ENCODE measurements at regions not wholly inside any gene's neighbourhood (a gene's known extent, or its start where the extent isn't known, plus 50 kb on each side); places are given as distances from the start of the nearest gene placed in this dataset.
"Not testable (repeated sequence)": the region's sequence is repeated elsewhere in the genome, so short reads cannot be mapped to it uniquely, and the experiment has no call there.

GRCh38 chr12:31822761-31823160, 93.9 kb upstream of the AMN1 start:
- Mint-ChIP-seq H3K27me3 (no peaks in the 10 kb centered on the region), H3K27ac (no peak overlapping the region), H3K4me1 (ENCODE audit: low read depth in 2 of 2) (peaks cover 1 to 6% of the 10 kb centered on the region in 2 donors), H3K36me3 (peaks cover 16% of the 10 kb centered on the region), H3K4me3 (no peak overlapping the region), H3K9me3 (peaks cover 14% of the 10 kb centered on the region)
- no peak for DNase-seq (ENCODE audit: low spot score)
- no peak for ATAC-seq

- Mint-ChIP-seq H3K4me1 (ENCODE audit: low read depth in 2 of 2) (peaks cover 0 to 4% of the 10 kb centered on the region in 2 donors), H3K36me3 (peaks cover 13% of the 10 kb centered on the region), H3K9me3 (peaks cover 13% of the 10 kb centered on the region), H3K4me3 (no peak overlapping the region), H3K27ac (no peak overlapping the region), H3K27me3 (no peaks in the 10 kb centered on the region)
- no peak for ATAC-seq
- DNase-seq (ENCODE audit: low spot score) = no peak
Observed at GRCh38 chr12:31821484-31821883, 92.7 kb upstream of the AMN1 start.

- DNase-seq (ENCODE audit: low spot score) (no peak), ATAC-seq (no peak)
- Mint-ChIP-seq H3K4me3 (no peak overlapping the region), H3K27me3 (no peaks in the 10 kb centered on the region), H3K4me1 (ENCODE audit: low read depth in 2 of 2) (peaks cover 0 to 4% of the 10 kb centered on the region in 2 donors), H3K36me3 (peaks cover 11% of the 10 kb centered on the region), H3K9me3 (peaks cover 10% of the 10 kb centered on the region), H3K27ac (no peak overlapping the region)
Observed at GRCh38 chr12:31820832-31821231, 92.0 kb upstream of the AMN1 start.

GRCh38 chr12:31819427-31819826, 90.6 kb upstream of the AMN1 start:
- ATAC-seq = no peak
- H3K27me3 Mint-ChIP-seq = no peaks in the 10 kb centered on the region
- H3K27ac Mint-ChIP-seq = no peak overlapping the region
- DNase-seq (ENCODE audit: low spot score) = no peak
- peaks cover 7% of the 10 kb centered on the region for H3K9me3 Mint-ChIP-seq
- H3K36me3 Mint-ChIP-seq = no peaks in the 10 kb centered on the region
- no peak overlapping the region for H3K4me3 Mint-ChIP-seq
- peaks cover 0 to 4% of the 10 kb centered on the region in 2 donors for H3K4me1 Mint-ChIP-seq (ENCODE audit: low read depth in 2 of 2)

- no peak for ATAC-seq
- no peaks in the 10 kb centered on the region for H3K36me3 Mint-ChIP-seq
- no peak overlapping the region for H3K4me3 Mint-ChIP-seq
- peaks cover 1% of the 10 kb centered on the region for H3K9me3 Mint-ChIP-seq
- DNase-seq (ENCODE audit: low spot score) = no peak
- H3K27ac Mint-ChIP-seq = no peak overlapping the region
- H3K27me3 Mint-ChIP-seq = no peaks in the 10 kb centered on the region
- peaks cover 0 to 1% of the 10 kb centered on the region in 2 donors for H3K4me1 Mint-ChIP-seq (ENCODE audit: low read depth in 2 of 2)
Observed at GRCh38 chr12:31818623-31819268, 89.9 kb upstream of the AMN1 start.

GRCh38 chr12:31817120-31817519, 88.3 kb upstream of the AMN1 start:
- ATAC-seq (no peak), DNase-seq (ENCODE audit: low spot score) (no peak)
- no peaks in the 10 kb centered on the region for H3K36me3 Mint-ChIP-seq
- peaks cover 7 to 9% of the 10 kb centered on the region in 2 donors for H3K4me1 Mint-ChIP-seq (ENCODE audit: low read depth in 2 of 2)
- H3K4me3 Mint-ChIP-seq = no peak overlapping the region
- no peaks in the 10 kb centered on the region for H3K27me3 Mint-ChIP-seq
- peaks cover 6% of the 10 kb centered on the region for H3K9me3 Mint-ChIP-seq
- no peak overlapping the region for H3K27ac Mint-ChIP-seq

- H3K9me3 Mint-ChIP-seq = peaks cover 6% of the 10 kb centered on the region
- ATAC-seq = no peak
- H3K4me3 Mint-ChIP-seq = no peak overlapping the region
- no peaks in the 10 kb centered on the region for H3K36me3 Mint-ChIP-seq
- H3K27me3 Mint-ChIP-seq = no peaks in the 10 kb centered on the region
- no peak overlapping the region for H3K27ac Mint-ChIP-seq
- peaks cover 12 to 15% of the 10 kb centered on the region in 2 donors for H3K4me1 Mint-ChIP-seq (ENCODE audit: low read depth in 2 of 2)
- DNase-seq (ENCODE audit: low spot score) = no peak
Observed at GRCh38 chr12:31815096-31815495, 86.3 kb upstream of the AMN1 start.

GRCh38 chr12:31813305-31813704, 84.5 kb upstream of the AMN1 start:
- no peaks in the 10 kb centered on the region for H3K36me3 Mint-ChIP-seq
- no peak overlapping the region for H3K4me3 Mint-ChIP-seq
- peak overlapping the region in 1 of 2 donors; percentile 40 for H3K27ac Mint-ChIP-seq
- DNase-seq (ENCODE audit: low spot score) = no peak
- no peak for ATAC-seq
- no peaks in the 10 kb centered on the region for H3K27me3 Mint-ChIP-seq
- peaks cover 6% of the 10 kb centered on the region for H3K9me3 Mint-ChIP-seq
- H3K4me1 Mint-ChIP-seq (ENCODE audit: low read depth in 2 of 2) = peaks cover 15 to 18% of the 10 kb centered on the region in 2 donors

GRCh38 chr12:31807773-31808097, 78.9 kb upstream of the AMN1 start:
- H3K9me3 Mint-ChIP-seq = no peaks in the 10 kb centered on the region
- ATAC-seq = no peak
- H3K27ac Mint-ChIP-seq = peak overlapping the region; percentile 61 to 70
- DNase-seq (ENCODE audit: low spot score) = no peak
- no peaks in the 10 kb centered on the region for H3K27me3 Mint-ChIP-seq
- H3K4me1 Mint-ChIP-seq (ENCODE audit: low read depth in 2 of 2) = peaks cover 33 to 34% of the 10 kb centered on the region in 2 donors
- no peaks in the 10 kb centered on the region for H3K36me3 Mint-ChIP-seq
- no peak overlapping the region for H3K4me3 Mint-ChIP-seq

GRCh38 chr12:31807081-31807772, 78.4 kb upstream of the AMN1 start:
- not testable (repeated sequence) for H3K36me3 Mint-ChIP-seq; H3K9me3 Mint-ChIP-seq; H3K27me3 Mint-ChIP-seq; DNase-seq (ENCODE audit: low spot score); ATAC-seq
- Mint-ChIP-seq H3K4me3 (peak overlapping the region; percentile 17), H3K27ac (peak overlapping the region; percentile 61 to 70), H3K4me1 (ENCODE audit: low read depth in 2 of 2) (peaks cover 33 to 34% of the 10 kb centered on the region in 2 donors)

- not testable (repeated sequence) for H3K4me3 Mint-ChIP-seq; H3K27me3 Mint-ChIP-seq; H3K27ac Mint-ChIP-seq; H3K36me3 Mint-ChIP-seq; ATAC-seq; H3K9me3 Mint-ChIP-seq; DNase-seq (ENCODE audit: low spot score)
- peaks cover 26 to 29% of the 10 kb centered on the region in 2 donors for H3K4me1 Mint-ChIP-seq (ENCODE audit: low read depth in 2 of 2)
Observed at GRCh38 chr12:31805681-31806080, 76.9 kb upstream of the AMN1 start.

GRCh38 chr12:31804707-31805106, 75.9 kb upstream of the AMN1 start:
- Mint-ChIP-seq H3K4me1 (ENCODE audit: low read depth in 2 of 2) (peaks cover 26 to 29% of the 10 kb centered on the region in 2 donors), H3K4me3 (peak overlapping the region; percentile 56), H3K27ac (peak overlapping the region; percentile 70 to 76)
- not testable (repeated sequence) for ATAC-seq; H3K9me3 Mint-ChIP-seq; H3K27me3 Mint-ChIP-seq; DNase-seq (ENCODE audit: low spot score); H3K36me3 Mint-ChIP-seq

GRCh38 chr12:31804185-31804504, 75.3 kb upstream of the AMN1 start:
- Mint-ChIP-seq H3K27me3 (no peaks in the 10 kb centered on the region), H3K27ac (peak overlapping the region; percentile 70 to 76), H3K4me1 (ENCODE audit: low read depth in 2 of 2) (peaks cover 26% of the 10 kb centered on the region in 2 donors), H3K36me3 (no peaks in the 10 kb centered on the region), H3K4me3 (peak overlapping the region; percentile 56), H3K9me3 (no peaks in the 10 kb centered on the region)
- ATAC-seq (peak in 1 of 2 donors; percentile 61), DNase-seq (ENCODE audit: low spot score) (no peak)

GRCh38 chr12:31803306-31804184, 74.7 kb upstream of the AMN1 start:
- DNase-seq (ENCODE audit: low spot score) = no peak
- H3K4me1 Mint-ChIP-seq (ENCODE audit: low read depth in 2 of 2) = peaks cover 25 to 26% of the 10 kb centered on the region in 2 donors
- peak overlapping the region; percentile 24 for H3K4me3 Mint-ChIP-seq
- H3K27ac Mint-ChIP-seq = peak overlapping the region; percentile 70 to 76
- H3K36me3 Mint-ChIP-seq = no peaks in the 10 kb centered on the region
- no peaks in the 10 kb centered on the region for H3K27me3 Mint-ChIP-seq
- no peak for ATAC-seq
- H3K9me3 Mint-ChIP-seq = no peaks in the 10 kb centered on the region

Data from natural killer cell treated with Interleukin-12 subunit alpha and Interleukin-12 subunit beta and Interleukin-15 and Interleukin-18, amount 100 ng/mL, for 72 hours (primary cell).